ENCODE measurements at regions not wholly inside any gene's neighbourhood (a gene's known extent, or its start where the extent isn't known, plus 50 kb on each side); places are given as distances from the start of the nearest gene placed in this dataset.

- no peak for ATAC-seq
- no peak for TF ChIP-seq CTCF (IDR thresholded peaks at IDR 0.05)
- Histone ChIP-seq H3K27ac (no peak overlapping the region), H3K36me3 (no peaks in the 10 kb centered on the region), H3K4me3 (no peak overlapping the region), H3K4me1 (no peaks in the 10 kb centered on the region), H3K27me3 (no peaks in the 10 kb centered on the region), H3K9me3 (no peaks in the 10 kb centered on the region)
- DNase-seq, result no peak
- 53 to 55% methylated on average over 3 of the region's 3 CpGs for WGBS, 2 donors
- intact Hi-C loops (cut with DNase I), result no loop called here
- FAIRE-seq, result no peak
Observed at GRCh38 chr13:76775088-76775740, 111.0 kb downstream of the KCTD12 start.

- no peaks in the 10 kb centered on the region for H3K36me3 ChIP-seq
- no peak overlapping the region for H3K4me3 ChIP-seq
- ATAC-seq (no peak), DNase-seq (no peak), FAIRE-seq (no peak)
- H3K9me3 ChIP-seq, result no peaks in the 10 kb centered on the region
- no peaks in the 10 kb centered on the region for H3K27me3 ChIP-seq
- no peak for TF ChIP-seq CTCF (IDR thresholded peaks at IDR 0.05)
- 65 to 73% methylated on average over 5 of the region's 5 CpGs for WGBS, 2 donors
- H3K4me1 ChIP-seq, result no peaks in the 10 kb centered on the region
- H3K27ac ChIP-seq, result no peak overlapping the region
- intact Hi-C loops (cut with DNase I), result no loop called here
Observed at GRCh38 chr13:76773448-76774094, 112.6 kb downstream of the KCTD12 start.

- Histone ChIP-seq H3K9me3 (no peaks in the 10 kb centered on the region), H3K4me3 (no peak overlapping the region), H3K36me3 (no peaks in the 10 kb centered on the region), H3K4me1 (no peaks in the 10 kb centered on the region), H3K27ac (no peak overlapping the region), H3K27me3 (no peaks in the 10 kb centered on the region)
- intact Hi-C loops (cut with DNase I), result no loop called here
- DNase-seq (no peak), FAIRE-seq (no peak), ATAC-seq (no peak)
- 97 to 100% methylated on average over 1 of the region's 1 CpG for WGBS, 2 donors
- TF ChIP-seq CTCF (IDR thresholded peaks at IDR 0.05), result no peak
Observed at GRCh38 chr13:76772241-76772640, 114.0 kb downstream of the KCTD12 start.

- Histone ChIP-seq H3K36me3 (no peaks in the 10 kb centered on the region), H3K27ac (no peak overlapping the region), H3K27me3 (no peaks in the 10 kb centered on the region), H3K9me3 (no peaks in the 10 kb centered on the region), H3K4me1 (no peaks in the 10 kb centered on the region), H3K4me3 (no peak overlapping the region)
- WGBS, 2 donors, result 49 to 62% methylated on average over 4 of the region's 4 CpGs
- no peak for TF ChIP-seq CTCF (IDR thresholded peaks at IDR 0.05)
- DNase-seq, result no peak
- intact Hi-C loops (cut with DNase I), result no loop called here
- FAIRE-seq, result no peak
- no peak for ATAC-seq
Observed at GRCh38 chr13:76769271-76769791, 116.9 kb downstream of the KCTD12 start.

GRCh38 chr13:76768384-76768783 is 117.8 kb downstream of the KCTD12 start:
- Histone ChIP-seq H3K36me3 (no peaks in the 10 kb centered on the region), H3K27me3 (no peaks in the 10 kb centered on the region), H3K4me1 (no peaks in the 10 kb centered on the region), H3K27ac (no peak overlapping the region), H3K9me3 (no peaks in the 10 kb centered on the region), H3K4me3 (no peak overlapping the region)
- DNase-seq (no peak), FAIRE-seq (no peak), ATAC-seq (no peak)
- TF ChIP-seq CTCF (IDR thresholded peaks at IDR 0.05), result no peak
- WGBS, 2 donors, result 30 to 31% methylated on average over 1 of the region's 1 CpG
- intact Hi-C loops (cut with DNase I), result no loop called here
